ENCODE measurements at regions not wholly inside any gene's neighbourhood (a gene's known extent, or its start where the extent isn't known, plus 50 kb on each side); places are given as distances from the start of the nearest gene placed in this dataset.

GRCh38 chr3:146899171-146899570 is 294.0 kb upstream of the PLSCR5 start:
- no peak for TF ChIP-seq POLR2AphosphoS5 (IDR thresholded peaks at IDR 0.05; ENCODE audit: low read depth, low read length)
- TF ChIP-seq POLR2A (IDR thresholded peaks at IDR 0.05; ENCODE audit: low read depth, low read length), result no peak
- no peak for TF ChIP-seq TAF1 (IDR thresholded peaks at IDR 0.05; ENCODE audit: low read depth, low read length)

All from GM12891 (cell line).